NCI-H187 treated with DMSO at 0.1 percent for 48 hours (cell line): ENCODE measurements at regions not wholly inside any gene's neighbourhood (a gene's known extent, or its start where the extent isn't known, plus 50 kb on each side); places are given as distances from the start of the nearest gene placed in this dataset.

Source experiments
- DNase-seq: peaks from one replicate; lab custom pipeline; 2025; lab: John Stamatoyannopoulos, UW

DNA sequence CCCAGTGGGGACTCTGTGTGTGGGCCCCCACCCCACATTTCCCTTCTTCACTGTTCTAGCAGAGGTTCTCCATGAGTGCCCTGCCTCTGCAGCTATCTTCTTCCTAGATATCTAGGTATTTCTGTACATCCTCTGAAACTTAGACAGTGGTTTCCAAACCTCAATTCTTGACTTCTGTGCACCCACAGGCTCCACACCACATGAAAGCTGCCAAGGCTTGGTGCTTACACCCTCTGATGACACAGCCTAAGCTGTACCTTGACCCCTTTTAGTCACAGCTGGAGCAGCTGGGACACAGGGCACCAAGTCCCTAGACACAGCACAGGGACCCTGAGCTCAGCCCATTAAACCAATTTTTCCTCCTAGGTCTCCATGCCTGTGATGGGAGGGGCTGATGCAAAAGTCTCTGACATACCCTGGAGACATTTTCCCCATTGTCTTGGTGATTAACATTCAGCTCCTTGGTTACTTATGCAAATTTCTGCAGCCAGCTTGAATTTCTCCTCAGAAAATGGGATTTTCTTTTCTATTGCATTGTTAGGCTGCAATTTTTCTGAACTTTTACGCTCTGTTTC, 304.5 kb downstream of the OTOL1 start:
- no peak for DNase-seq

DNA sequence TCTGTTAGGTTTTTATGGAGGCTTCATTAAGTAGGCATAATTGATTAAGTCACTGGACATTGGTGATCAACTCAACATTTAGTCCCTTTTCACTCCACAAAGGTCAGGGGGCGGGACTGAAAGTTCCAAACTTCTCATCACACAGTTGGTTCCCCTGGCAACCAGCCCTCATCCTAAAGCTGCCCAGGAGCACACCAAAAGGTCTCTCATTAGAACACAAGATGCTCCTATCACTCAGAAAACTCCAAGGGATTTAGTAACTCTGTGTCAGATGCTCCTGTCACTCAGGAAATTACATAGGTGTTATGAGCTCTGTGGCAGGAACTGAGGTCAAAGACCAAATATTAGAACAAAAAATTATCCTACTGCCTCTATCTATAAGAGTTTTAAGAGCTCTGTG, 321.5 kb downstream of the OTOL1 start:
- DNase-seq, result no peak

DNA sequence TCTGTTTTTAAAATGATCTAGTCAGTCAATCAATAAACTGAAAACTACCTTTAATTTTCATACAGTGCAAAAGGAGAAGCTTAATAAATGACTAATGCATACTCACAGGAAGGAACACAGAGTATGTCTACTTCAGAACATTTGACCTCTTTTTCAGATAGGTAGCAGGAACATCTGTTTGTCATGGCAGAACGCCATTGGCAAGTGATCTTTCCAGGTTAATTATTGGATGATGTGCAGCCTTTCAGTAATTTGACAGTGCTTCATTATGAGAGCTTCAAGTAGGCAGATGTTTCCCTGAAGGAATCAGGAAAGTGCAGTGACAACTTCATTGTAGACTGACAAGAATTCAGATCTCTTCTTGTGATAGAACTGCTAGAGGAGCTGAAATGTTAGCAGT, 325.0 kb downstream of the OTOL1 start:
- no peak for DNase-seq

DNA sequence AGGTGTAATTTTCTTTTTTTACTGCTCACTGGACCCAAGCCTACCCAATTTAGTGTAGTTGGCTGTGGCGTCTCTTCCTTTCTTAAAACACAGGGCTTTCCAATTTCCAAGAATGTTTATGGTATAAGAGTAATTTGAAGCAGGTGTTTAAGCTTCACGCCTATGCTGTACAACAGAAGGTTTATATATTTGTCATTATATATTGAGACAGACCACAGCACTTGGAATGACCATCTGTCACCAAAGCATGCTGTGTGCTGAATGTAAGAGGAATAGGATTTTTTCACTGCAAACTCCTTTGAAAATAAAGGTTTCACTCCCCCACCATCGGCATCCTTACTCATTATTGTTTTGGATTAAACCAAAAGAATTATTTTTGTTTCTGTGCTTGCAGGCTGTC, 325.7 kb downstream of the OTOL1 start:
- DNase-seq, result no peak

DNA sequence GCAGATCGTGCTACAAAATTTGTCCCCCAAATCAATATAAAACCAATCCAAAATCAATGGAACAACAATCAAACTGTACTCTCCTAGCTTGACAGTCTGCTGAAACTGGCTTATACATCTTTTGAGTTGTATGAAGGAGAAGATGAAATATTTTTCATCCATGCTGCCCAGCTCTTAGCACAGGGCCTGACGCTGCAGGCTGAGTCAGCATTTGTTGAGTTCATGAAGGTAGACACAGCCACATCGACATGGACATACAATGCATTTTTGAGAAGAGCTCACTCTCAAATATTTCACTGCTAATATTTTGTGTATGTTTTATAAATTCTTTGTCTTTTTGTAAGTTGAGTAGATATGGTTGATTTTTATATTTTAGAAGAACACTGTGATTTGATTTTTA, 327.3 kb downstream of the OTOL1 start:
- no peak for DNase-seq

GRCh38 chr3:161838021-161838420, 341.4 kb downstream of the OTOL1 start:
- DNase-seq, result peak; percentile 6

- no peak for DNase-seq
Measured at GRCh38 chr3:161848376-161848775, 351.8 kb downstream of the OTOL1 start.

DNA sequence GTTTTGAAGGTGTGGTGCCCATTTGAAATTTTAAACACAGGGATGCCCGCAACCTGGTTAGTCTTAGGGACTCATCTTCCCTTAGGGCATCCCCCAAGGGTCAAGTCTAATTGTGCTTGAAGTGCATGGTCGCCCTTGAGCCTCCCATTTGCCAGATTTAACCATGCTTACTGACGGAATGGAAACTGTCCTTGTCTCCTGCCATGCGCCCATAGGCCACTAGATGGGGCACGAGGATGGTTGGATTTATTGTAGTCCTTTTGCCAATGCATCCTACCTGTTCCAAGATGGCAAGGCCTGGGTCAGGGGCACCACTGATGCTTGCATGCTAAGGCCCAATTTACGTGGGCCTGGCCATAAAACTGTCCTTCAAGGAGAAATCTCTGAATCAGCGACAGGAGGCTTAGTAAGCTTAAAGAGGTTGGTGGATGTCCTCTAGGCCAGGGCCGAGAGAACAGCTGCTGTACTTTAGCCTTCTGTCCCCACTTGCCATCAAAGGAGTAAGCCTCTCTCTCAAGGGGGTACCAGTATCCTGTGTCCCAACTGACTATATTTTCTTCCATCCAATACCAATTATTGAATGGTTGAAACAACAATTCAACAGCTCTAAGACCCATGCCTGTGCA, 355.4 kb downstream of the OTOL1 start:
- no peak for DNase-seq

DNA sequence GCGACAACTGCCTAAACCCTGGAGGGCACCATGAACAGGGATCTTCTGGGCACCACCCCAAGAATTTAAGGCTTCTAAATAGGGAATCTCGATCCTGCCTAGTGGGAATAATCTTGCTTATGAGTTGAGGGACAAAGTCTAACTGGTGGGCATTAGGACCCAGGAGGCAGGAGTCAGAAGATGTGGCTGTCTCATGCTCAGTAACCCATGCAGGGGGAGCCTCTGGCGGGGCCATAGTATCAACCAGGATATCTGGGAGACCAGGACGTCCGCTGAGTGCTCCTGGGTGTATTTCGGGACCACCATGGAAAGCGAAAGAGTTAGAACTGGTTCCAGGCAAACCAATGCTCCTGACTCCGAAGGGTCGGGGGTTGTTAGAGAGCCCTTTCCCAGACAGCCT, 356.1 kb downstream of the OTOL1 start:
- no peak for DNase-seq

DNA sequence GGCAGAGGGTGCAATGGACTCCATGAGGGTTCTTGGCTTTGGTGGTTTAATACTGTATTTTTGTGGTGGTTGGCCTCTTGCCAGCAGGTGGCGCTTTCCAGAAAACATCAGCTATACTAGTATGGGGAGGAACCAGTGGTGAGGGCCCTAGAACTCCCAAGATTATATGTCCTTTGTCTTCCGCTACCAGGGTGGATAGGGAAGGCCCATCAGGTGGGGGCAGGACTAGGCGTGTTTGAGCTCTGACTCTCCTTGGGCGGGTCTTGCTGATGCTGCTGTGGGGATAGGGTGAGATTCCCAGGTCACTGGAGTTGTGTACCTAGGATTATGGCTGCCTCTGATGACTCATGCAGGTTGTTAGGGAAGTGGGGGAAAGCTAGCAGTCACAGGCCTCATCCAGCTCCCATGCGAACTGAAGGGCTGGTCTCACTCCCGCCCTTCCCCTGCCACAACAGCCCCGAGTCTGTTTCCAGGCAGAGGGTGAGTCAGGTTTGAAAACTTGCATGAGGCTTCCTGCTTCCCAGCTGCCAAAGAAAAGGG, 357.7 kb downstream of the OTOL1 start:
- DNase-seq, result no peak

DNA sequence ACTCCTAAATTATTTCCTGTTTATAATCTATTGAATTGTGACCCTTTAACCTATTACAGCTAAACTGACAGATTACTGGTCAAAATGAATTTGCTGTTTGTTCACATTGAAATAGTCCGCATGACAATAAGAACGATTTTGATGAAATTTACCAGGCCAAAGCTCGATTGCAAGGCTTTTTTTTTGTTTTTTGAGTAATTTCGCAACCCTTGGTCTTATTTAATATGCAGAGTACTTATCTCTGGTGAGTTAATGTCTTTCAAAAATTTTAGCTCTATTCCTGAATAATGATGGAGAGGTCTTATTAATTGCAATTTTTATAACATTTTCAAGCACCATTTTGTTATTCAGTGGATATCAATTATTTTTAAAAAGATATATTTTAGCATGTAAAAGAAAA, 362.4 kb downstream of the OTOL1 start:
- no peak for DNase-seq

GRCh38 chr3:161859865-161860450, 363.4 kb downstream of the OTOL1 start:
- DNase-seq, result no peak

DNA sequence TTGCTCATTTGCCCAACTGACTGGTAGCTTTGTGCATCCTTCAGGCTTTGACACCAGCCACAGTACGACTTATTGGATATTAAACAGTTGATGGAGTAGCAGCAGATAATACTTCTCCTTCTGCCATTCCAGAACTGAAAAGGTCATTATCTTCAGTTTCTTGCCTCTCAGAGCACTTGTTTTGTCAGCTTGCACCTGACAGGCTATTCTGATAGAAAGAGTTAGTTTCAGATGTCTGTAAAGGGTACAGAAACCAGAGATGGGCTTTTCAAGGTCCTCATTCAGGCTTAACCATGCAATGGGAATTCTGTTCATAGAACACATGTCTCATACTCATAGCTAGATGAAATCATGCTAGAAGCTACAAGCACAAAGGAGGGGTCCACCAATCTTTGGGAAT, 367.2 kb downstream of the OTOL1 start:
- DNase-seq, result no peak

DNA sequence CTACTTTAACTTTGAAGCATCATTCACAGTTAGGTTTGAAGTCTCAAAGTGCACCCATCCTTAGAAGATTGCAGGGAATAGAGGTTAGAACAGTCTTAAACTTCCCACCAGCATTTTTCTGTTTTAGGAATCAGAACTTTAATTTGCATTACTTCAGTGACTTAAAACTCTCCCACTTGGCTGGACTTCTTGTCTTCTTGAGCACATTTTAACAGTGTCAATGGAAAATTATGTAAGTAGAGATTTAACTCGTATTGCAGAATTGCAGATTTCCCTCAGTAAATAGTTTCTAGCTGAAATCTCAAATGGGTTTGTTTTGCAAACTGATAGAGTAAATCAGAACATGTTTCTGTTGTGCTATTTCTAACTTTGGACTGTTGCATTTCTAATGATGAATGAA, 369.6 kb downstream of the OTOL1 start:
- no peak for DNase-seq

GRCh38 chr3:161875483-161875882, 378.9 kb downstream of the OTOL1 start:
- no peak for DNase-seq

- no peak for DNase-seq
Measured at GRCh38 chr3:161879470-161879869, 382.9 kb downstream of the OTOL1 start.

GRCh38 chr3:161884830-161885229, 388.2 kb downstream of the OTOL1 start:
- DNase-seq, result no peak

DNA sequence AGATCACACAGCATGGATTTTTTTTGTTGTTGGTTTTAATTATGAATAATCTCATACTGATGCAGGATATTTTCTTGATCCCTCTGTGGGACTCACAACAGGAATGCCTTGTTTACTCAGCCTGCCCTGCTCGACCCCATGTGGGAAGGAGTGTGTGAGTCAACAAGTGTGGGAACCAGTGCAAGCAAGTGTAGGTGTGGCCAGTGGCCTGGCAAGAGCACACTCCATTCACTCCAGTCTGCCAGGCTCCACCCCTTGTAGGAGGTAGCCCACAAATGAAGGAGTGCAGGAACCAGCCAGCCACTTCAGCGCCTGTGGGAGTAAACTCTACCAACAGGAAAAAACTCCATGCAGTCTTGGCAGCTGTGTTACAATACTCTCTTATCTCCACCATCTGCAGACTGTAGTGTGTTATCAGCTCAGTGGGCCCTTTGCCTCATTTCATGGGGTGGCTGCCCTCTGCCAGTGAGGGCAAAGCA, 393.6 kb downstream of the OTOL1 start:
- no peak for DNase-seq

DNA sequence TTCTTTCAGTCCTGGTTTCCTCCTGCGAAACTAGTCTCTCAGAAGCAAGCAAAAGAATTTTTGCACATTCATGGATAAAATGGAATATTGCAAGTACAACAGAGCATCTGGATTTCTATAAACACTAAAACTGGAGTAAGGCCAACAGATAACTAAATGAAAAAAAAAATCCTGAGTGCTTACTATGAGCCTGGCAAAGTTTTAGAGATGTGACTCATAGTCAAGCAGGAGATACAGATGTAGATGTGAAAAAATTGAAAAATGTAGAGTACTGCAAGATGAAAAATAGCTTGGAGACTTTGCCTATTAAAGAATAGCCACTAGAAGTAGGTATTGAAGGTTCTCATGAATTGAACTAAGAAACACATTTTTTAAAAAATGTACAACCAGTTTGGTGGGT, 397.4 kb downstream of the OTOL1 start:
- DNase-seq, result no peak

GRCh38 chr3:161894657-161895056, 398.0 kb downstream of the OTOL1 start:
- no peak for DNase-seq

DNA sequence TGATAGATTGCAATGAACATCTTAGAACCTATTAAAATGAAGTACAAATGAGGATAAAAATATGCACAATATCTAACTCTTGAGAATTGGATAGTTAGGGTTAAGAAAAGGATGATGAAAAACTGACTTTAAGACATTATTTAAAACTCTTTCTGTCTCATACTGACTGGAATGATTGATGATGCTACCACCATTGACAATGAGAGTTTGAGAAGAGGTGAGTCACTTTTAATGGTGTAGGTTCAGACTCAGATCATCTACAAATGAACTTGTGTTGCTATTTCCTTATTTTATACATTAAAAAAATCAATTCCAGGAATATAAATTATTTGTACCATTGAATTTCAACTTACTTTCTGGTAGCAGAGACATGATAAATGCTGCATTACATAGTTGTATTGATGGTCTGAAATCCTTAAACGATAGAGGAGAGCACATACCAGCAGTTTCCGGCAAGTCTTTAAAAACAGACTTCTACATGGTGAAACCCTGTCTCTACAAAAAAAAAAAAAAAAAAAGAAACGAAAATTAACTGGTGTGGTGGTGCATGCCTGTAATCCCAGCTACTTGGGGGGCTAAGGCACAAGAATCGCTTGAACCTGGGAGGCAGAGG, 409.0 kb downstream of the OTOL1 start:
- no peak for DNase-seq

DNA sequence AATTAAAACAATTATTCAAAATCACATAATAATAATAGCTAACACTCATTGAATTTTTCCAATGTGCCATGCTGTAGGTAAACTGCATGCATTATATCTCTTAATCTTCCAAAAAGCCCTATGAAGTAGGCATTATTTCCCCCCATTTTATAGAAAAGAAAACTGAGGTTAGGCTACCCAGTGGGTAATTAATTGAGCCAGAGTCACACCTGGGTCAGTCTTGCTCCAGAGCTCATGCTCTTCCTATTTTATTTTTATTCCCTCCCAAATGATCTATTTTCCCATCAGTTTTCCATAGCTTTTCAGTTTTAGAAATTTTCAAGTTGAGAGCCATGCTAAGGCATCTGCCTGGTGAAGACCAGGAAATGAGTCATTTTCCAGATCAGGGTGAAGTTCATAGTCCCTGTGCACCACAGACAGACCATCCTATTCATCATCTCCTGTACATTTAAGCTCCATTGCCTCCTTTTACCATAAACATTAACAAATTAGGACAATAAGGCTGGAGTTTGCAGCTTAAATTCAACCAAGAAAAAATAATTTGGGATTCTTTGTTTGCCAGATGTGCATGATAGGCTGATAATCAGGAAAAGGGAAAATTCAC, 417.3 kb downstream of the OTOL1 start:
- DNase-seq, result no peak
